ENCODE measurements at regions not wholly inside any gene's neighbourhood (a gene's known extent, or its start where the extent isn't known, plus 50 kb on each side); places are given as distances from the start of the nearest gene placed in this dataset.
"Not testable (repeated sequence)": the region's sequence is repeated elsewhere in the genome, so short reads cannot be mapped to it uniquely, and the experiment has no call there.

DNA sequence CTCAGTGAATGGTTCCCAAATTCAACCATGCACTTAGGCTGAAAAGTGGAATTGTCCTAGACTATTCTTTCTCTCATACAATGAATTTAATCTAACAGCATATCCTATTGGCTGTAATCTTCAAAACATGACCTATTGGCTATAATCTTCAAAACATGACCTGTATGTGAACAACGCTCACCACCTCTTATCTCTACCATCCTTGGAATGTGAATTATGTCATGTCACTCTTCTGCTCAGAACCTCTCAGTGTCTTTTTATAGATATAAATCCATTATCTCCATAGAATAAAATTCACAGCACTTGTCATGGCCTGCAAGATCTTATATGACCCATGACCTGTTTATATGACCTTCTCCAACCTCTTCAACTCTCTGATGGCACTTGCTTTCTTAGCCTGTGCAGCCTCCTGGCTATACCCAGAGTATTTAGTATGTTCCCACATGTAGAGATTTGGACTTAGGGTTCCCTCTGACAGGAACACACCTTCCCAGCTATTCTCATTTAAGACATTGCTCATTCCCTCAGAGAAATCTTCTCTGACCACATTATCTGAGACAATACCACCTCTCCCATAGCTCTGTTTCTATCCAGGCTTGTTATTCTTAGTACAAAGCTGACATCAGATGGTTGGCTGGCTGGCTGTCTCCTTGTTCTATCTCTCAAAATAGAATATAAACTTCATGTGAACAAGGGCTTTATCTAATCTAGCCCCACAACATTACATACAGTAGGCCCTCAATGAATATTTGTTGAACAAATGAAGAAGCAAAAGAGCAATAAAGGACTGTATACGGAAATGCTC lies 275.0 kb upstream of the PREP start:
- 77% methylated on average over 2 of the region's 2 CpGs for WGBS
- no peak overlapping the region for H3K9ac ChIP-seq (ENCODE audit: low read depth in 1 of 2, low read length in 2 of 2)
- H3K27ac ChIP-seq (ENCODE audit: low read depth in 1 of 2, low read length in 2 of 2) = no peak overlapping the region
- no peak for TF ChIP-seq JUND (IDR thresholded peaks at IDR 0.05)
- H3K4me3 ChIP-seq (ENCODE audit: low read depth in 1 of 3, low read length in 3 of 3) = no peak overlapping the region
- DNase-seq (ENCODE audit: low spot score) = no peak
- H3K27me3 ChIP-seq (ENCODE audit: control insufficient read depth in 4 of 4, insufficient read depth in 4 of 4, low read length in 3 of 4) = no peaks in the 10 kb centered on the region
- no peaks in the 10 kb centered on the region for H3K4me1 ChIP-seq (ENCODE audit: control insufficient read depth in 4 of 4, insufficient read depth in 4 of 4, low read length in 3 of 4)
- no peaks in the 10 kb centered on the region for H3K36me3 ChIP-seq (ENCODE audit: control insufficient read depth in 4 of 4, insufficient read depth in 3 of 4, low read depth in 1 of 4, low read length in 3 of 4)
- no peaks in the 10 kb centered on the region for H3K9me3 ChIP-seq (ENCODE audit: control insufficient read depth in 4 of 4, low read length in 3 of 4)

DNA sequence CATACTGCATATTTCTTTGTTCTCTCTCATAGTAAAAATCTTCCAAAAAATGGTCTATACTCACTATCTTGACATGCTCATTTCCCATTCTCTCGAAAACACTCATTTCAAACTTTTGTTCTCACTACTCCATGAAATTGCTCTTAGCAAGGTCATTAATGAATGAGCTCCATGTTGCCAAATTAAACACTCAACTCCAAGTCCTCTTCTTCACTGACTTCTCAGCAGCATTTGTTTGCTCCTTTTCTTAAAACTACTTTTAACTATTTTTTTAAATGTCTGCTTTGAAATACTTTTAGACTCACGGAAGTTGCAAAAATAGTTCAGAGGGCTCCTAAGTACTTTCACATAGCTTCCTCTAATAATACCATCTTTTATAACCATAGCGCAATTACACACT lies 274.0 kb upstream of the PREP start:
- no peak for DNase-seq (ENCODE audit: low spot score)
- Histone ChIP-seq H3K27ac (ENCODE audit: low read depth in 1 of 2, low read length in 2 of 2) (no peak overlapping the region), H3K9ac (ENCODE audit: low read depth in 1 of 2, low read length in 2 of 2) (no peak overlapping the region), H3K27me3 (ENCODE audit: control insufficient read depth in 4 of 4, insufficient read depth in 4 of 4, low read length in 3 of 4) (no peaks in the 10 kb centered on the region), H3K9me3 (ENCODE audit: control insufficient read depth in 4 of 4, low read length in 3 of 4) (no peaks in the 10 kb centered on the region), H3K36me3 (ENCODE audit: control insufficient read depth in 4 of 4, insufficient read depth in 3 of 4, low read depth in 1 of 4, low read length in 3 of 4) (no peaks in the 10 kb centered on the region), H3K4me3 (ENCODE audit: low read depth in 1 of 3, low read length in 3 of 3) (no peak overlapping the region), H3K4me1 (ENCODE audit: control insufficient read depth in 4 of 4, insufficient read depth in 4 of 4, low read length in 3 of 4) (no peaks in the 10 kb centered on the region)
- TF ChIP-seq FOXA1 (IDR thresholded peaks at IDR 0.05) (no peak), GABPA (IDR thresholded peaks at IDR 0.05 in 1 of 2, conservative IDR thresholded peaks at IDR 0.05 in 1 of 2) (no peak)
- WGBS = 81% methylated on average over 3 of the region's 3 CpGs

DNA sequence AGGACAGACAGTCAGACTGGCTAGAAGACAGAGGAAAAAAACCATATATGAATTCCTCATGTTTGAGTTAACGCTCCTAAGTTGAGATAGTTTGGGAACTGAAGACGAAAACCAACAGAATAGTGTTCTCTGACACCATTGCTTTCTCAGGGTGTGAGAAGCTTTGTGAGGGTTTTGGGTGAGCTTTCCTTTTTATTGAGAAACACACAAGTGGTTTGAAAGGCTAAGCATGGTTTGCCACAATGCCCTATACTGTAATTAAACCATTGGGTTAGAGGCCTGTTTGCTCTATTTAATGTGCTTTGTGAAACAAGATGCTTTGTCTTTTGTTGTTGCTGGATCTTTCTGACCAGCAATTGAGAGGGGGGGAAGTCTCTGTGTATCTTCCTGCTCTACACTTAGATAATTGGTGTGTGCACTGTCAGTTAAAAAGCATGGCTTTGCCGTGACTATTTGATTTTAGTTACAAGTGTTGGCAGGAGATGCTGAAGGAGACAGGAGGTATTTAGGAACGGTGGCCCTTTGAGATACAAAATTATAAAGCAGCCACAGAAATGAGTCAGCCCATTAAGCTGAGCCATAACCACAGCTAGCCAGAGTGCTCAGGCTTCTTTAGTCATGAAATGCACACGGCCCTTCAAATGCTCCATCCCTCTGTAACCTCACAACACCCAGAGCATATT lies 273.0 kb upstream of the PREP start:
- no peaks in the 10 kb centered on the region for H3K4me1 ChIP-seq (ENCODE audit: control insufficient read depth in 4 of 4, insufficient read depth in 4 of 4, low read length in 3 of 4)
- no peak for DNase-seq (ENCODE audit: low spot score)
- TF ChIP-seq JUND (IDR thresholded peaks at IDR 0.05) (no peak), GABPA (IDR thresholded peaks at IDR 0.05 in 1 of 2, conservative IDR thresholded peaks at IDR 0.05 in 1 of 2) (no peak)
- no peaks in the 10 kb centered on the region for H3K27me3 ChIP-seq (ENCODE audit: control insufficient read depth in 4 of 4, insufficient read depth in 4 of 4, low read length in 3 of 4)
- no peaks in the 10 kb centered on the region for H3K9me3 ChIP-seq (ENCODE audit: control insufficient read depth in 4 of 4, low read length in 3 of 4)
- H3K27ac ChIP-seq (ENCODE audit: low read depth in 1 of 2, low read length in 2 of 2) = no peak overlapping the region
- H3K9ac ChIP-seq (ENCODE audit: low read depth in 1 of 2, low read length in 2 of 2) = no peak overlapping the region
- 57% methylated on average over 5 of the region's 5 CpGs for WGBS
- no peaks in the 10 kb centered on the region for H3K36me3 ChIP-seq (ENCODE audit: control insufficient read depth in 4 of 4, insufficient read depth in 3 of 4, low read depth in 1 of 4, low read length in 3 of 4)
- no peak overlapping the region for H3K4me3 ChIP-seq (ENCODE audit: low read depth in 1 of 3, low read length in 3 of 3)

DNA sequence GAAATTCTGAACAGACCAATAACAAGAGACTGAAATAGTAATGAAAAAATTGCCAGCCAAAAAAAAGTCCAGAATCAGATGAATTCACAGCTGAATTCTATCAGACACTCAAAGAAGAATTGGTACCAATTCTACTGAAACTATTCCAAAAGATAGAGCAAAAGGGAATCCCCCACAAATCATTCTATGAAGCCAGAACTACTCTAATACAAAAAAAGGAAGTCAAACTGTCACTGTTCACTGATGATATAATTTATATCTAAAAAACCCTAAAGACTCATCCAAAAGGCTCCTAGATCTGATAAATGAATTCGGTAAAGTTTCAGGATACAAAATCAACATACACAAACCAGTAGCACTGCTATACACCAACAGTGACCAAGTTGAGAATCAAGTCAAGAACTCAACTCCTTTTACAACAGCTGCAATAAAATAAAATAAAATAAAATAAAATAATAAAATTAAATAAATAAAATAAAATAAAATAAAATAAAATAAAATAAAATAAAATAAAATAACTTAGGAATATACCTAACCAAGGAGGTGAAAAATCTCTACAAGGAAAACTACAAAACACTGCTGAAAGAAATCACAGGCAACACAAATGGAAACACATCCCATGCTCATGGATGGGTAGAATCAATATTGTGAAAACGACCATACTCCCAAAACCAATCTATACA lies 270.1 kb upstream of the PREP start:
- H3K36me3 ChIP-seq (ENCODE audit: control insufficient read depth in 4 of 4, insufficient read depth in 3 of 4, low read depth in 1 of 4, low read length in 3 of 4); H3K9me3 ChIP-seq (ENCODE audit: control insufficient read depth in 4 of 4, low read length in 3 of 4); DNase-seq (ENCODE audit: low spot score); H3K27me3 ChIP-seq (ENCODE audit: control insufficient read depth in 4 of 4, insufficient read depth in 4 of 4, low read length in 3 of 4); H3K4me1 ChIP-seq (ENCODE audit: control insufficient read depth in 4 of 4, insufficient read depth in 4 of 4, low read length in 3 of 4); H3K27ac ChIP-seq (ENCODE audit: low read depth in 1 of 2, low read length in 2 of 2); H3K4me3 ChIP-seq (ENCODE audit: low read depth in 1 of 3, low read length in 3 of 3); H3K9ac ChIP-seq (ENCODE audit: low read depth in 1 of 2, low read length in 2 of 2): not testable (repeated sequence)
- WGBS = 82% methylated on average over 2 of the region's 2 CpGs

DNA sequence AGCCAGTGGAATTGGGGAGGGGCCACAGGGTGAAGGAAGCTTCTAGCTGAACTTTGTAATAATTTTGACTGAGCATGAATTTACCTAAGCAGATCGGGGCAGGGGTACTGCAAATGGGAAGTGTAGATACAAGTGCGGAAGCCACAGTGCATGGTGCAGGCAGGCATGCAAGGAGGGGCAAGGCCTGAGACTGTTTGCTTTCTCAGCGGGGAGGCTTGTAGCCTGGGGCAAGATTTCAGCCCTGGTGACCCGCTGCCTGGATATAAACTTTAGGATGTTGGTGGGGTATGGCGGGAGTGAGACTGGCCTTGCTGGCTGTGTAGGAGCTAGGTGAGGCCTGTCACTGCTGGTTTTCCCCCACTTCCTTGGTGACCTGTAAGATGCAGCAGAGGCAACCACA lies 266.4 kb upstream of the PREP start:
- Histone ChIP-seq H3K27me3 (ENCODE audit: control insufficient read depth in 4 of 4, insufficient read depth in 4 of 4, low read length in 3 of 4) (peaks cover 0 to 3% (median 0%) of the 10 kb centered on the region in 4 donors), H3K4me1 (ENCODE audit: control insufficient read depth in 4 of 4, insufficient read depth in 4 of 4, low read length in 3 of 4) (no peaks in the 10 kb centered on the region), H3K9me3 (ENCODE audit: control insufficient read depth in 4 of 4, low read length in 3 of 4) (no peaks in the 10 kb centered on the region), H3K9ac (ENCODE audit: low read depth in 1 of 2, low read length in 2 of 2) (no peak overlapping the region), H3K4me3 (ENCODE audit: low read depth in 1 of 3, low read length in 3 of 3) (no peak overlapping the region), H3K36me3 (ENCODE audit: control insufficient read depth in 4 of 4, insufficient read depth in 3 of 4, low read depth in 1 of 4, low read length in 3 of 4) (no peaks in the 10 kb centered on the region), H3K27ac (ENCODE audit: low read depth in 1 of 2, low read length in 2 of 2) (no peak overlapping the region)
- WGBS = 90% methylated on average over 5 of the region's 5 CpGs
- no peak for DNase-seq (ENCODE audit: low spot score)
- no peak for TF ChIP-seq FOXA2 (IDR thresholded peaks at IDR 0.05)
- no peak for TF ChIP-seq YY1 (IDR thresholded peaks at IDR 0.05)
- TF ChIP-seq, protein P1, sequence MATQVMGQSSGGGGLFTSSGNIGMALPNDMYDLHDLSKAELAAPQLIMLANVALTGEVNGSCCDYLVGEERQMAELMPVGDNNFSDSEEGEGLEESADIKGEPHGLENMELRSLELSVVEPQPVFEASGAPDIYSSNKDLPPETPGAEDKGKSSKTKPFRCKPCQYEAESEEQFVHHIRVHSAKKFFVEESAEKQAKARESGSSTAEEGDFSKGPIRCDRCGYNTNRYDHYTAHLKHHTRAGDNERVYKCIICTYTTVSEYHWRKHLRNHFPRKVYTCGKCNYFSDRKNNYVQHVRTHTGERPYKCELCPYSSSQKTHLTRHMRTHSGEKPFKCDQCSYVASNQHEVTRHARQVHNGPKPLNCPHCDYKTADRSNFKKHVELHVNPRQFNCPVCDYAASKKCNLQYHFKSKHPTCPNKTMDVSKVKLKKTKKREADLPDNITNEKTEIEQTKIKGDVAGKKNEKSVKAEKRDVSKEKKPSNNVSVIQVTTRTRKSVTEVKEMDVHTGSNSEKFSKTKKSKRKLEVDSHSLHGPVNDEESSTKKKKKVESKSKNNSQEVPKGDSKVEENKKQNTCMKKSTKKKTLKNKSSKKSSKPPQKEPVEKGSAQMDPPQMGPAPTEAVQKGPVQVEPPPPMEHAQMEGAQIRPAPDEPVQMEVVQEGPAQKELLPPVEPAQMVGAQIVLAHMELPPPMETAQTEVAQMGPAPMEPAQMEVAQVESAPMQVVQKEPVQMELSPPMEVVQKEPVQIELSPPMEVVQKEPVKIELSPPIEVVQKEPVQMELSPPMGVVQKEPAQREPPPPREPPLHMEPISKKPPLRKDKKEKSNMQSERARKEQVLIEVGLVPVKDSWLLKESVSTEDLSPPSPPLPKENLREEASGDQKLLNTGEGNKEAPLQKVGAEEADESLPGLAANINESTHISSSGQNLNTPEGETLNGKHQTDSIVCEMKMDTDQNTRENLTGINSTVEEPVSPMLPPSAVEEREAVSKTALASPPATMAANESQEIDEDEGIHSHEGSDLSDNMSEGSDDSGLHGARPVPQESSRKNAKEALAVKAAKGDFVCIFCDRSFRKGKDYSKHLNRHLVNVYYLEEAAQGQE (IDR thresholded peaks at IDR 0.05) = no peak
- no peak for TF ChIP-seq EGR1 (IDR thresholded peaks at IDR 0.05; ENCODE audit: low read depth in 2 of 2)
- no peak for TF ChIP-seq JUND (IDR thresholded peaks at IDR 0.05)
- no peak for TF ChIP-seq TAF1 (conservative IDR thresholded peaks at IDR 0.05)
- TF ChIP-seq, protein P2, sequence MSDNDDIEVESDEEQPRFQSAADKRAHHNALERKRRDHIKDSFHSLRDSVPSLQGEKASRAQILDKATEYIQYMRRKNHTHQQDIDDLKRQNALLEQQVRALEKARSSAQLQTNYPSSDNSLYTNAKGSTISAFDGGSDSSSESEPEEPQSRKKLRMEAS (IDR thresholded peaks at IDR 0.05) = no peak
- TF ChIP-seq, protein P3, sequence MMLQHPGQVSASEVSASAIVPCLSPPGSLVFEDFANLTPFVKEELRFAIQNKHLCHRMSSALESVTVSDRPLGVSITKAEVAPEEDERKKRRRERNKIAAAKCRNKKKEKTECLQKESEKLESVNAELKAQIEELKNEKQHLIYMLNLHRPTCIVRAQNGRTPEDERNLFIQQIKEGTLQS (IDR thresholded peaks at IDR 0.05) = no peak
- no peak for TF ChIP-seq HNF4A (conservative IDR thresholded peaks at IDR 0.05)
- no peak for TF ChIP-seq GABPA (IDR thresholded peaks at IDR 0.05 in 1 of 2, conservative IDR thresholded peaks at IDR 0.05 in 1 of 2)
